K562 (cell line): ENCODE measurements at regions not wholly inside any gene's neighbourhood (a gene's known extent, or its start where the extent isn't known, plus 50 kb on each side); places are given as distances from the start of the nearest gene placed in this dataset.
A peak's percentile ranks its signal among the peaks of the same experiment; 100 is the strongest.

Experiments
- ATAC-seq: fragments of 200-7000 bp; cut with Tn5 transposase; 3 replicates; pipeline ENCODE4 v1.9.1; 2020; ENCODE audit warnings: moderate library complexity
- BruUV-seq: library from RNA; stranded (reverse); fragments of 400-500 nt; replicated peaks from 2 replicates; lab custom pipeline; 2021; lab: Mats Ljungman, UMichigan
- CTCF ChIA-PET: fragments of 300-600 bp; formaldehyde crosslinking; extraction: SDS; loops from one replicate; lab custom pipeline; 2021; ENCODE audit warnings: low intra/inter-chr PET ratio; lab: Yijun Ruan, JAX
- POLR2A ChIA-PET: fragments of 300-600, 350-650 bp; sonication (Branson Sonifier 250); formaldehyde crosslinking; extraction: SDS; loops from one replicate; lab custom pipeline; 2021; ENCODE audit warnings: antibody characterized with exemption, inconsistent platforms; lab: Yijun Ruan, JAX
- DNase-seq, 4 experiments: peaks; one replicate each; pipeline versions ENCODE4 v3.0.0 to v3.0.0-alpha.2; 2011 to 2018; ENCODE audit warnings: low spot score in 3 of 4, mixed read lengths in 3 of 4; ENCODE audit errors: extremely low read depth in 1 of 4
- FAIRE-seq: peaks from 2 replicates; lab custom pipeline; 2011; peaks lifted over from hg19 to GRCh38; lab: Jason Lieb, UNC
- H2AFZ ChIP-seq: 2 replicates; pipeline ENCODE4 v1.6.0; 2011; ENCODE audit warnings: low read depth, low read length, control low read depth, inconsistent platforms
- H3K27ac ChIP-seq: fragments of 200-600 bp; 3 replicates; pipeline ENCODE4 v1.8.0; 2011; ENCODE audit warnings: low read depth, mild to moderate bottlenecking, control low read depth, inconsistent platforms, low read length, moderate library complexity, mixed read lengths; ENCODE audit errors: extremely low read depth
- H3K27me3 ChIP-seq, 2 experiments: fragments of 300-600 bp in 1 of 2; 2 replicates in 1 of 2; 3 replicates in 1 of 2; pipeline versions ENCODE4 v1.6.0 to v1.8.0; 2011; ENCODE audit warnings: inconsistent platforms in 2 of 2, low read length in 2 of 2, mild to moderate bottlenecking in 1 of 2, mixed read lengths in 1 of 2, moderate library complexity in 1 of 2; ENCODE audit not compliant: control insufficient read depth in 2 of 2, insufficient read depth in 2 of 2
- H3K36me3 ChIP-seq: fragments of 300-600 bp; 3 replicates; pipeline ENCODE4 v1.8.0; 2011; ENCODE audit warnings: mild to moderate bottlenecking, low read length, inconsistent platforms; ENCODE audit not compliant: control insufficient read depth, insufficient read depth
- H3K4me1 ChIP-seq, 2 experiments: fragments of 200-600 bp in 1 of 2; replicated peaks in 1 of 2; 2 replicates in 1 of 2; 3 replicates in 1 of 2; pipeline versions ENCODE4 v1.5.1 to v1.8.0; 2011; ENCODE audit warnings: inconsistent platforms in 2 of 2, low read length in 2 of 2, mild to moderate bottlenecking in 1 of 2, mixed read lengths in 1 of 2, moderate library complexity in 1 of 2; ENCODE audit not compliant: control insufficient read depth in 2 of 2, insufficient read depth in 2 of 2
- H3K4me2 ChIP-seq: 2 replicates; pipeline ENCODE4 v1.6.1; 2011; ENCODE audit warnings: low read length, control low read depth, inconsistent platforms, mixed read lengths; ENCODE audit not compliant: insufficient read depth
- H3K4me3 ChIP-seq: fragments of 200-600 bp; sonication (generic), shearing (Covaris generic); 2 replicates; pipeline ENCODE4 v1.5.1; 2016; ENCODE audit warnings: control low read depth, inconsistent platforms
- H3K79me2 ChIP-seq: fragments of 200-600 bp; 3 replicates; pipeline ENCODE4 v1.8.0; 2011; ENCODE audit warnings: low read length, inconsistent platforms; ENCODE audit not compliant: control insufficient read depth, insufficient read depth
- H3K9ac ChIP-seq, 2 experiments: 2 replicates each; pipeline versions ENCODE4 v1.6.0 to v1.6.1; 2011; ENCODE audit warnings: low read depth in 2 of 2, low read length in 2 of 2, control low read depth in 1 of 2, inconsistent platforms in 1 of 2, mild to moderate bottlenecking in 1 of 2, mixed read lengths in 1 of 2; ENCODE audit not compliant: insufficient read depth in 1 of 2
- H3K9me1 ChIP-seq: one replicate; pipeline ENCODE4 v1.6.0; 2011; ENCODE audit warnings: inconsistent platforms, mild to moderate bottlenecking, low read length, moderate library complexity; ENCODE audit not compliant: control insufficient read depth, insufficient read depth
- H3K9me3 ChIP-seq: replicated peaks from 2 replicates; pipeline ENCODE4 v1.5.1; 2011; ENCODE audit warnings: low read depth, low read length, inconsistent platforms; ENCODE audit not compliant: control insufficient read depth, insufficient read depth
- H4K20me1 ChIP-seq: replicated peaks from 2 replicates; pipeline ENCODE4 v1.6.1; 2011; ENCODE audit warnings: low read length, inconsistent platforms, mixed read lengths; ENCODE audit not compliant: control insufficient read depth, insufficient read depth
- CEBPG ChIP-seq, 3 experiments: fragments of 200-800 bp in 1 of 3; sonication (Bioruptor generic) in 1 of 3; sonication (generic) in 1 of 3; formaldehyde crosslinking in 1 of 3; IDR thresholded peaks in 2 of 3; conservative IDR thresholded peaks in 1 of 3; 2 replicates each; pipeline versions ENCODE4 v1.6.1 to v1.8.0; 2016 to 2022; ENCODE audit warnings: missing compliant biosample characterization in 2 of 3, missing genetic modification characterization in 2 of 3, mild to moderate bottlenecking in 1 of 3, missing genetic modification reagents in 1 of 3
- FOXK1 ChIP-seq: sonication (generic); formaldehyde crosslinking; IDR thresholded peaks from 2 replicates; pipeline ENCODE4 v1.8.0; 2022; ENCODE audit warnings: missing genetic modification reagents, mild to moderate bottlenecking, borderline replicate concordance
- GATAD2B ChIP-seq: fragments of 450-650 bp; IDR thresholded peaks from 2 replicates; pipeline ENCODE4 v1.6.1; 2017; ENCODE audit warnings: mild to moderate bottlenecking, borderline replicate concordance
- HDAC2 ChIP-seq: fragments of 450-650 bp; IDR thresholded peaks from 2 replicates; pipeline ENCODE4 v1.6.1; 2016; ENCODE audit warnings: mild to moderate bottlenecking
- HMG20A ChIP-seq: fragments of 450-650 bp; formaldehyde crosslinking; conservative IDR thresholded peaks from 2 replicates; pipeline ENCODE4 v1.4.0; 2020; ENCODE audit warnings: mild to moderate bottlenecking, mixed read lengths
- NCOA4 ChIP-seq: fragments of 450-650 bp; IDR thresholded peaks from 2 replicates; pipeline ENCODE4 v1.6.1; 2018; ENCODE audit warnings: mild to moderate bottlenecking; ENCODE audit not compliant: partially characterized antibody
- NFYB ChIP-seq: IDR thresholded peaks from 2 replicates; pipeline ENCODE4 v1.6.1; 2011; ENCODE audit warnings: mild to moderate bottlenecking, moderate library complexity; ENCODE audit not compliant: insufficient read length; ENCODE audit errors: extremely low read depth
- ZNF174 ChIP-seq: fragments of 250-450 bp; sonication (Bioruptor Pico); IDR thresholded peaks from 2 replicates; pipeline ENCODE4 v1.4.0; 2020; ENCODE audit warnings: mild to moderate bottlenecking
- ZNF184 ChIP-seq: sonication (generic); formaldehyde crosslinking; IDR thresholded peaks from 2 replicates; pipeline ENCODE4 v1.5.0; 2020; ENCODE audit warnings: missing genetic modification reagents
- ZNF197 ChIP-seq: fragments of 200-800 bp; sonication (Bioruptor generic); IDR thresholded peaks from 2 replicates; pipeline ENCODE4 v1.6.1; 2016; ENCODE audit warnings: low read depth, missing genetic modification characterization, missing compliant biosample characterization
- WGBS: fragments of 100-300 bp; shearing (Covaris generic); methylation state at CpG from one replicate; pipeline ENCODE4 v1.1.6; 2016; ENCODE audit warnings: low coverage, mixed read lengths; ENCODE audit not compliant: insufficient coverage; ENCODE audit errors: missing lambda C conversion rate; 5-methylcytosine and 5-hydroxymethylcytosine counted together
- in situ Hi-C: fragments of 300-500 bp; cut with MboI; formaldehyde crosslinking; loops from 4 replicates; pipeline ENCODE4 v1.15.0; 2018; ENCODE audit warnings: inconsistent platforms, mixed read lengths
- intact Hi-C: fragments of 100-400 bp; cut with micrococcal nuclease; formaldehyde crosslinking; loops from 2 replicates; pipeline ENCODE4 v1.14.2; 2022
- TF ChIP-seq, protein P1 (sequence below): fragments of 250-450 bp; sonication (Bioruptor Pico); IDR thresholded peaks from 2 replicates; pipeline ENCODE4 v1.9.0; 2021; ENCODE audit warnings: mild to moderate bottlenecking
- TF ChIP-seq, protein P2 (sequence below): fragments of 200-800 bp; sonication (Bioruptor generic); IDR thresholded peaks from 2 replicates; pipeline ENCODE4 v1.6.1; 2017; ENCODE audit warnings: missing genetic modification characterization, missing compliant biosample characterization
- TF ChIP-seq, protein P3 (sequence below): sonication (generic); formaldehyde crosslinking; IDR thresholded peaks from 2 replicates; pipeline ENCODE4 v1.8.1; 2023; ENCODE audit warnings: mild to moderate bottlenecking, missing genetic modification reagents

DNA sequence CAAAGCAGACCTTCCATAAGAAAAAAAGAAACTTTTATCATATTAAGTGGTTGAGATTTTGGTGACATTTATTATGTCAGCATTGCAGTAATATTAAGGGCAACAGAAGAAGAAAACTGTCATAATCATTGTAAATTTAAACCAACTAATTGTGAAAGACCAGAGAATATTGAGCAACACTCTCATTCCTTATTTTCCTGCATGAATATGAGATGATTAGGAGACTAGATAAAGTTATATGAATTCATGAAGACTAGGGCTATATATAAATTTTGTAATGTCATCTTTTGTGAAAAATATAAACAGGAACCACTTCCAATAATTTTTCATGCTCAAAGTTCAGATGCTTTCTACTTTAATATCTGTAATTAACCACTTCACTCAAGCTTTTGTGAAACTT lies 974.5 kb upstream of the CDH10 start:
- no peak overlapping the region for H3K4me2 ChIP-seq
- in situ Hi-C loops (no loop called here), intact Hi-C loops (no loop called here)
- H3K4me1 ChIP-seq = no peaks in the 10 kb centered on the region
- no peak overlapping the region for H3K27ac ChIP-seq
- BruUV-seq = no TSS peak
- H3K36me3 ChIP-seq = no peaks in the 10 kb centered on the region
- TF ChIP-seq GATAD2B (no peak), HDAC2 (no peak), CEBPG (CRISPR knock-in tag; IDR thresholded peaks at IDR 0.05) (no peak), CEBPG (tag; conservative IDR thresholded peaks at IDR 0.05 in 1 of 2, IDR thresholded peaks at IDR 0.05 in 1 of 2) (peak in 1 of 2 experiments; percentile 26; a peak in 1 of 4 replicates)
- no peaks in the 10 kb centered on the region for H3K9me1 ChIP-seq
- CTCF ChIA-PET = no interaction called here
- H3K4me3 ChIP-seq = no peak overlapping the region
- POLR2A ChIA-PET = interaction anchor here (0.5 kb wide), 1 partner anchor 150 kb away, joined by 3 read pairs; no protein-coding TSS in a partner anchor
- no peaks in the 10 kb centered on the region for H3K9me3 ChIP-seq
- H4K20me1 ChIP-seq = no peaks in the 10 kb centered on the region
- DNase-seq = no peak
- no peaks in the 10 kb centered on the region for H3K27me3 ChIP-seq
- no peak for FAIRE-seq
- ATAC-seq = no peak
- no peak overlapping the region for H3K9ac ChIP-seq
- H3K79me2 ChIP-seq = no peaks in the 10 kb centered on the region
- no peak overlapping the region for H2AFZ ChIP-seq

DNA sequence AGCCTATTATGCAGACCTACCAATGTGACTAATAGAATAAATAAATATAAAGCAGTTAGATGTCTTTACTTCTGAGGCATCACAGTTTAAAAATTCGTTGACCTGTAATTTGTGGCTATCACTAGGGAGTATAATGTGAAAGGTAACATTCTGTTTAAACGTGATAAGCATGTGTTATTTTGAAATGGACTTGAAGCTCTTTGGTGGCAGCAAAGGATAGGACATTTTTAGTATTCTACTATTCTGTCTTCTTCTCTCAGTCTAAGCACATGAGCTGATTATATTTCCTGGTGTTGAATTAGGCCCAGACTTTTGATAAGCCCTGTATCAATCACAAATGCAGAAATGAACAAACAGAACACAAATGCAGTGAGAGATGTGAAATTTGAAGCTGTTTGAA lies 974.0 kb upstream of the CDH10 start:
- POLR2A ChIA-PET = interaction anchor here (0.5 kb wide), 1 partner anchor 150 kb away, joined by 3 read pairs; no protein-coding TSS in a partner anchor
- Histone ChIP-seq H3K4me2 (no peak overlapping the region), H3K9me3 (no peaks in the 10 kb centered on the region), H3K27me3 (no peaks in the 10 kb centered on the region), H3K36me3 (no peaks in the 10 kb centered on the region), H2AFZ (no peak overlapping the region), H3K4me1 (no peaks in the 10 kb centered on the region), H3K27ac (no peak overlapping the region), H3K9me1 (no peaks in the 10 kb centered on the region), H3K4me3 (no peak overlapping the region), H3K79me2 (no peaks in the 10 kb centered on the region), H4K20me1 (no peaks in the 10 kb centered on the region), H3K9ac (no peak overlapping the region)
- in situ Hi-C loops = no loop called here
- 0% methylated on average over 2 of the region's 2 CpGs for WGBS
- ATAC-seq (no peak), DNase-seq (no peak), FAIRE-seq (no peak)
- CTCF ChIA-PET = no interaction called here
- BruUV-seq = no TSS peak
- intact Hi-C loops = no loop called here
- TF ChIP-seq ZNF174 (CRISPR knock-in tag) (no peak), NCOA4 (no peak), ZNF197 (no peak), FOXK1 (CRISPR knock-in tag) (no peak), ZNF184 (CRISPR knock-in tag) (no peak), HMG20A (no peak), NFYB (no peak)
- TF ChIP-seq, protein P1, sequence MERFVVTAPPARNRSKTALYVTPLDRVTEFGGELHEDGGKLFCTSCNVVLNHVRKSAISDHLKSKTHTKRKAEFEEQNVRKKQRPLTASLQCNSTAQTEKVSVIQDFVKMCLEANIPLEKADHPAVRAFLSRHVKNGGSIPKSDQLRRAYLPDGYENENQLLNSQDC = no peak
- TF ChIP-seq, protein P2, sequence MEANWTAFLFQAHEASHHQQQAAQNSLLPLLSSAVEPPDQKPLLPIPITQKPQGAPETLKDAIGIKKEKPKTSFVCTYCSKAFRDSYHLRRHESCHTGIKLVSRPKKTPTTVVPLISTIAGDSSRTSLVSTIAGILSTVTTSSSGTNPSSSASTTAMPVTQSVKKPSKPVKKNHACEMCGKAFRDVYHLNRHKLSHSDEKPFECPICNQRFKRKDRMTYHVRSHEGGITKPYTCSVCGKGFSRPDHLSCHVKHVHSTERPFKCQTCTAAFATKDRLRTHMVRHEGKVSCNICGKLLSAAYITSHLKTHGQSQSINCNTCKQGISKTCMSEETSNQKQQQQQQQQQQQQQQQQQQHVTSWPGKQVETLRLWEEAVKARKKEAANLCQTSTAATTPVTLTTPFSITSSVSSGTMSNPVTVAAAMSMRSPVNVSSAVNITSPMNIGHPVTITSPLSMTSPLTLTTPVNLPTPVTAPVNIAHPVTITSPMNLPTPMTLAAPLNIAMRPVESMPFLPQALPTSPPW (CRISPR knock-in tag) = no peak
- TF ChIP-seq, protein P3, sequence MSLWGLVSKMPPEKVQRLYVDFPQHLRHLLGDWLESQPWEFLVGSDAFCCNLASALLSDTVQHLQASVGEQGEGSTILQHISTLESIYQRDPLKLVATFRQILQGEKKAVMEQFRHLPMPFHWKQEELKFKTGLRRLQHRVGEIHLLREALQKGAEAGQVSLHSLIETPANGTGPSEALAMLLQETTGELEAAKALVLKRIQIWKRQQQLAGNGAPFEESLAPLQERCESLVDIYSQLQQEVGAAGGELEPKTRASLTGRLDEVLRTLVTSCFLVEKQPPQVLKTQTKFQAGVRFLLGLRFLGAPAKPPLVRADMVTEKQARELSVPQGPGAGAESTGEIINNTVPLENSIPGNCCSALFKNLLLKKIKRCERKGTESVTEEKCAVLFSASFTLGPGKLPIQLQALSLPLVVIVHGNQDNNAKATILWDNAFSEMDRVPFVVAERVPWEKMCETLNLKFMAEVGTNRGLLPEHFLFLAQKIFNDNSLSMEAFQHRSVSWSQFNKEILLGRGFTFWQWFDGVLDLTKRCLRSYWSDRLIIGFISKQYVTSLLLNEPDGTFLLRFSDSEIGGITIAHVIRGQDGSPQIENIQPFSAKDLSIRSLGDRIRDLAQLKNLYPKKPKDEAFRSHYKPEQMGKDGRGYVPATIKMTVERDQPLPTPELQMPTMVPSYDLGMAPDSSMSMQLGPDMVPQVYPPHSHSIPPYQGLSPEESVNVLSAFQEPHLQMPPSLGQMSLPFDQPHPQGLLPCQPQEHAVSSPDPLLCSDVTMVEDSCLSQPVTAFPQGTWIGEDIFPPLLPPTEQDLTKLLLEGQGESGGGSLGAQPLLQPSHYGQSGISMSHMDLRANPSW (CRISPR knock-in tag) = no peak
